NCI-H2227 (cell line): ENCODE measurements at regions not wholly inside any gene's neighbourhood (a gene's known extent, or its start where the extent isn't known, plus 50 kb on each side); places are given as distances from the start of the nearest gene placed in this dataset.
A peak's percentile ranks its signal among the peaks of the same experiment; 100 is the strongest.
"Not testable (repeated sequence)": the region's sequence is repeated elsewhere in the genome, so short reads cannot be mapped to it uniquely, and the experiment has no call there.

ENCODE experiments used
- DNase-seq: peaks from one replicate; lab custom pipeline; 2025; ENCODE audit not compliant: unreplicated experiment; lab: John Stamatoyannopoulos, UW

DNA sequence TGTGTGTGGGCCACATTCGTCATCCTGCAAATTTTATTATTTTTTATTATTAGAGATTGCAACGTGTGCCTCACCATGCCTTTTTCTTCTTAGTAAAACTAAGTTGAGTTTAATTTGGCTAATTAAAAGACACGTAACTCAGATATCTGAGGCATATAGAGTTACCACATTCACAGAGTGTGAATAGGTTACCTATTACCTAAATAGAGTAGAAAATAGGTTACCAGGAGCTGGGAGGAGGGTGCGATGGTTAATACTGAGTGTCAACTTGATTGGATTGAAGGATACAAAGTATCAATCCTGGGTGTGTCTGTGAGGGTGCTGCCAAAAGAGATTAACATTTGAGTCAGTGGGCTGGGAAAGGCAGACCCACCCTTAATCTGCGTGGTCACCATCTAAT lies 116.3 kb upstream of the CARD11 start:
- DNase-seq, result not testable (repeated sequence)

DNA sequence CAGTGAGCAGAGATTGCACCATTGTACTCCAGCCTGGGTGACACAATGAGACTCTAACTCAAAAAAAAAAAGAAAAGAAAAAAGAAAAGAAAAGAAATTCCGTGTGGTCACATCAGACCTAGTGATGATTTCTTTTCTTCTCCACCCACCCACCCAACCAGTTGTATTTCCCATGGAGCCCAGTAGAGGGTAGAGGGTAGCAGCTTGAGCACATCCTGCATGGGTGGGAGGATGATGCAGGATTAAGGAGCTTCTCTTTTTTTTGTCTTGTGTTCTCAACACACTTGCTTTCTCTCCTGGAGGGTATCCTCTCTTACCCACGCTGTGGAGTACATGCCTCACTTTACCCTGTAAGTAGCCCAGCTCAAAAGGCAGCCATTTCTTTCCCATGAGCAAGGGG lies 118.6 kb upstream of the CARD11 start:
- no peak for DNase-seq

DNA sequence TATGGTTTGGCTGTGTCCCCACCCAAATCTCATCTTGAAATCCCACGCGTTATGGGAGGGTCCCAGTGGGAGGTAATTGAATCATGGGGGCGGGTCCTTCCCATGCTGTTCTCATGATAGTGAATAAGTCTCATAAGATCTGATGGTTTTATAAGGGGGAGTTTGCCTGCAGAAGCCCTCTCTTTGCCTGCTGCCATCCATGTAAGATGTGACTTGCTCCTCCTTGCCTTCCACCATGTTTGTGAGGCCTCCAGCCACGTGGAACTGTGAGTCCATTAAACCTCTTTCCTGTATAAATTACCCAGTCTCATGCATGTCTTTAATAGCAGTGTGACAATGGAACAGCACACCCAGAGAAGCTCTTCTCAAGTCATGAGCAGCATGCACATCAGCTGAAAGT lies 119.1 kb upstream of the CARD11 start:
- DNase-seq, result not testable (repeated sequence)

DNA sequence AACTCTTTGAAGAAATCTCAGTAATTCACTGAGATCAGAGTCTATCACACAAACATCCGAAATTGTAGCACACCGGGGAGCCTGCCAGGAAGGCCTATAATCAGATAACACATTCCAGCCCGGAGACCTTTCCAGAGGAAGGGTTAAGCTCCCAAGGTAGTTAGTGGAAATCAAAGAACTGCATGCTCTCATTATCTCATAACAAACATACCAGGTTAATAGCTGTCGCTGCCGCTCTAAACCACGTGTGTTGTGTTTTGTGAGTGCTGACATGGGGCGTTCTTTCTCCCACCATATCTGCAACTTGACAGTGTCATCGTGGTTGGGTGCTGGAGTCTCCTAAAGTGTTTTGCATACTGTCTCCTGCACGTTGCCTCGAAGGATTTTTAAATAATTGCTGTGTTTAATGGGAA lies 120.7 kb upstream of the CARD11 start:
- DNase-seq, result peak; percentile 40

DNA sequence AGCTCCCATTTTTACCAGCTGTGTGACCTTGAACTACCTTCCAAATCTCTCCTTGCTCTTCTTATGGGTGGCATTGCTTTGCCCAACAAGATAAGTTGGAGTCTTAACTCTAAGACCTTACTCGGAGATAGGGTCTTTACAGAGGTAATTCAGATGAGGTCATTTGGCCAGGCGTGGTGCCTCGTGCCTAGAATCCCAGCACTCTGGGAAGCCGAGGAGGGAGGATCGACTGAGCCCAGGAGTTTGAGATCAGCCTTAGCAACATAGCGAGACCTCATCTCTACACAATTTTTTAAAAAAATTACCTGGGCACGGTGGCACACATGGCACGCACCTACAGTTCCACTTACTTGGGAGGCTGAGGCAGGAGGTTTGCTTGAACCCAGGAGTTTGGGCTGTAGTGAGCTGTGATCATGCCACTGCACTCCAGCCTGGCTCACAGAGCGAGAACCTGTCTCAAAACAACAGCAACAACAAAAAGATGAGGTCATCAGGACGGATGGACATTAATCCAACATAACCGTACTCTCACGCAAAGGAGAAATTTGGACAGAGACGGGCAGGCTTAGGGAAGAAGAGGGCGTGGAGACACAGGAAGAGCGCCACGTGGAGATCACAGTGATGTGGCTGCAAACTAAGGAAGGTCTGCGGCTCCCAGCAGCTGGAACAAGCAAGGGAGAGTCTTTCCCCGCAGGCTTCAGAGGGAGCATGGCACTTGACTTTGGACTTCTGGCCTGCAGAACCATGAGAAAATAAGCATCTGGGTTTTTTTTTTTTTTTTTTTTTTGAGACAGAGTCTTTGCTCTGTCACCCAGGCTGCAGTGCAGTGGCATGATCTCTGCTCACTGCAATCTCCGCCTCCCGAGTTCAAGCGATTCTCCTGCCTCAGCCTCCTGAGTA lies 122.3 kb upstream of the CARD11 start:
- no peak for DNase-seq

DNA sequence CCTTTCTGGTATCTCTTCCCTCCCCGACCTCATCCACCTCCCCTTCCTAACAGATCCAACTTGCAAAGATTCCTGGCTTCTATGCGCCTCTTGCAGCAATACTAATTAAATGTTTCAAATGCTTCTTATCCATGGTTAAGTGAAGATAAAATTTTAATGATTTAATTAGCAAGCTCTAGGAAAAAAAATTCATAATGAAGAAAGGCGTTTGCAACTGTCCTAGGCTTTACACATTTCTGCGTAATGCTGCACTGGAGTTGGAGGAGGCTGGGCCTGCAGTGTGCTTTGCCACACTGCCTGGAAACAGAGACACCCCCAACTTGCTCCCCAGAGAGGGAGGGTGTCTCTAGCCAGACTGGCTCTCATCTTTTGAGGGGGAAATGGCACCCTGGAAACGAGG lies 123.9 kb upstream of the CARD11 start:
- no peak for DNase-seq

DNA sequence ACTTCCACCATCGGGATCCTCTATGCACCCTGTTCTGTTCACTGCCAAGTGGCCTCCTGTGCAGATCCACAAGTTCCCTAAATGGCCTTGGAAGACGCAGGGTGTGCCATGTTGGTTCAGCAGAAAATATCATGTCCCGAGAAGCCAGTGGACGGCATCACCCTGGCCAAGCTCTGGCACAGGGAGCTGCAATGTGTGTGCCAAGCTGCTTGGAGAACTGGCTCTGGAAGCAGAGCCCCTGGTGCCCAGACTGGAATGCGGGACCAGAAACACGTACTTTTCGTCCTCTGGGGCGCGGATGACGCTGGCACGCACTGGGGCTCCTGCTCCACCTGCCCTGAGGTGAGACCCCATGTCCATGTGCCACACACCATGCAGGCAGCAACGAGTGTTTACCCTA lies 124.7 kb upstream of the CARD11 start:
- DNase-seq, result no peak

DNA sequence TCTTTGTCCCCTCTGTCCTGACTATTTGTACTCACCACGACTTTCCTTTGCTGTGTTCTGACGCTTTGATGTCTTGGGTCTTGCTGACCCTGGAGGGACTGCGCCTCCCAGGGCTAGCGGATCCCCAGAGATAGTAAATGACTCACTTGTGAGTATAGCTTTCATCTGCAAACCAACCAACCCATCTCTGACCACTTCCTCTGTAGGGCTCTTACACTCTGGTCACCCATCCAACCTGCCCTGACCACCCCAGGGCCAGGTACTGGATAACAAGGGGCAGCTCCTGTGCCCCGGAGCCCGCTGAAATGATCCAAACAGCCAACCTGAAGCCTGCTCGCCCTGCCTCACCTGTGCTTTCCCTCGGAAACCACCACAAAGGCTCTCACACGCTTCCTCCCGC lies 125.2 kb upstream of the CARD11 start:
- no peak for DNase-seq

DNA sequence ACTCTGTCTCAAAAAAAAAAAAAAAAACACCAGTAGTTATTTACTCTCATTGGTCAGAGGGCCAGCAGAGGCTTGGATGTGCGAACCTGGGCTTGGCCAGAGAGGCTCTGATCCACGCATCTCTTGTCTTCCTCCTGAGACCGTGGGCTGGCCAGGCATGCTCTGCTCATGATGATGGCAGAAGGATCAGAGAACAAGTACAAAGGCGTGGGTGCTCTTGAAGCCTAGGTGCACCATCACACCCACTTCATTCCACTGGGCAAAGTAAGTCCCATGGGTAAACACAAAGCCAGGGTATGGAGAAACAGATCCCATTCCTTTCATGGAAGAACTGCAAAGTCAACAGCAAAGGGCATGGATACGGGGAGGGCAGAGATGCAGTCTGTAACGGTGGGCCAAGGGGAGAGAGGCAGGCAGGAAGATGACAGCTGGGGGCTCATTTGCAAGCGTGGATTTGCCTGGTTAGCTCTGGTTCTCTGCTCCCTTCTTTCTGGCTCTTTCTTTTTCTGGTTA lies 128.2 kb upstream of the SDK1 start:
- DNase-seq, result no peak

DNA sequence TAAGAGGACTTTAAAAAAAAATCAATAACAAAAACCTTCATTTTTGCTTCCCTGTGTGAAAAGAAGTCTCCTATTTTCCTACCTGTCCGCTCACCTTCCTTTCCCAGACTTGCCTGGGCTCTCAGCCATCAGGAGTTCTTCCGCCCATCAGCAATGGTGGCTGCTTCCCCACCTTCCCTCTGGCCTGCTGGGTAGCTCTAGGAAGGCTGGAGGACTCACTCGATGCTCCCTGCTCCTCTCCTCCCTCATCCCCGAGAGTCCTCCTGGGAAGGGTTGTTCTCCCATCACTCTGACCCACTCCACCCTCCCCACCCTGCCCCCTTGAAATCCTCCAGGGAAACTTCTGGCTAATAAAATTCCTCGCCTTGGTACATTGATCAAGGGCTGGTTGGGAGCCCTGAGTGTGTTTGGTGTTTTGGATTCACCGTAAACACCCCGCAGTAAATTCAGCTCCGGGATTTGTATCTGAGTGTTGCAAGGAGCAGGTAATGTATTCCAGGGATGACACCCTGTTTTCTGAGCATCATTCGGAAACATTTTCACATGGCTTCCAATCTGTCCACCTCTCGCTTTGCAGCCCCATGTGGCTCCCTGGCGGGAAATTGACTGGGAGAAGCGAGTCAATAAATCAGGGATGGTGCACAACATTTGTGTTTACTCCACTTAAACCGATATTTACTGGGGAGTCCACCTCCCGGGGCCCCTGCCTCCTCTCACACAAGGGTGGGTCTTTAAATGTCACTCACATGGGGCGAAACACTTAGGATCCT lies 126.4 kb upstream of the SDK1 start:
- peak; percentile 70 for DNase-seq

DNA sequence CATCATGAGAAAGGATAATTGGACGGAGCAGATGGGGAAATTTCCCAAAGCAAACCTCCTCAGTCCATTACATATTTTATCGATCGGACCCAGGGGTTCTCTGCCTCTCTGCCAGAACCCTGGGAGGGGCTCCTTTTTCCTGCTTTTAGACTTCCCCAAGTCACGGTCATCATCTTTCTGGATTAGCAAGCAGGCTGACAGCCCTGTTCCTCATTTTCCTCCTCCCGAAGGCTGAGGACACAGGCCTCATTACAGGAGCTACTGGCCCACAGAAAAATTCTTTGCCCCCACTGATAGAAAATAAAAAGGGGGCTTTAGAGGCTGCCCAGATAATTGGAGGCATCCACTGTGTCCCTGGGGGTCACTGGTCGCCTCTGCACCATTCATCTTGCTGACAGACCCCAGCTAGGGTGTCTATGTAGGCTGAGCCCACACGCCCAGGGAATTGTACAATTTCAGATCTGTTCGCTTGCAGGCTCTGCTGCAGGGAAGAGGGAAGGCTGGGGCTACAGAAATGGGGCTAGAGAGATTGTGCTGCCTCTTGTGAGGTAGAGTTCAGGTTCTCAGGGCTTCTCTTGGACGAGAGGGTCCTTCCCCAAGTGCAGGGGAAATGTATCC lies 125.7 kb upstream of the SDK1 start:
- peak; percentile 34 for DNase-seq

DNA sequence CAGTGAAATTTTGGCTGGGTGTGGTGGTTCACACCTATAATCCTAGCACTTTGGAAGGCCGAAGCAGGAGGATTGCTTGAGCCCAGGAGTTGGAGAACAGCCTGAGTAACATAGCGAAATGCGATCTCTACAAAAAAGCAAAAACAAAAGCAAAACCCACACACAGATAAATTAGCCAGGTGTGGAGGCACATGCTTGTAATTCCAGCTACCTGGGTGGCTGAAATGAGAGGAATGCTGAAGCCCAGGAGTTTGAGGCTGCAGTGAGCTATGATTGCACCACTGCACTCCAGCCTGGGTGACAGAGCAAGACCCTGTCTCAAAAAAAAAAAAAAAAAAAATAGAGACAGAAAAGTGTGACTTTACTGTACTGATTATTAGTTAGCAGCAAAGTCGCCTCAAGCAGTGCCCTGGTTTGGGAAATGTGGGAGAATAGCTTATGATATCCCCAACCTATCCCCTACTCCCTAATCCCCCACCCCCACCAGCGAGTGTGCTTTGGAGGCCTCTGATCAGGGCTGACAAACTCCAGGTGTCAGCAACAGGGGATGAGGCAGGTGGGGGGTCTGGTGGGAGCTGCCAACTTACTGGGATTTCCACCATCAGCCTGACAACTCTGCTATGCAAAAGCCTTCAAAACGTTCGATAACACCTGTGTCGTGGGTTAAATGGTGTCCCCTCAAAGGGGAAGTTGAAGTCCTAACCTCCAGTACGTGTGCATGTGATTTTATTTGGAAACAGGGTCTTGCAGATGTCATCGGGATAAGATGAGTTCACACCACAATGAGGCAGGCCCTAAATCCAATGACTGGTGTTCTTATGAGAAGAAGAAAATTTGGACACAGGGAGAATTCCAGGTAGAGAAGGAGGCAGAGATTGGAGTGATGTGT lies 124.7 kb upstream of the SDK1 start:
- DNase-seq, result no peak

DNA sequence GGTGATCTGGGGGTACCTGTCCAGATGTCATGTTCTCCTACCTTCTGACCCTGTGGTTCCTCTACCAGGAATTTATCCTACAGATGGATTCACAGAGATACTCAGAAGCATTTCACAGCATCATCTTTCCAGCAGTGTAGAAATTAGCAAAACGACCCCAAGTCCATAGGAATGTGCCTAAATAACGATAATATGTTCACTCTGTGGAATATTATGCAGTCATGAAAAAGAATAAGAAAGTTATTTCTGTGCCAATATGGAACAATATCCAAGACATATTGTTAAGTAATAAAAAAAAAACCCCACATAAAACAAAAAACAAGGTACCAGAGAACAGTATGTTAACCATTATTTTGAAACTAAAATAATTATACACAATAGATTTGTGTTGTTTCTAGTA lies 123.8 kb upstream of the SDK1 start:
- no peak for DNase-seq

DNA sequence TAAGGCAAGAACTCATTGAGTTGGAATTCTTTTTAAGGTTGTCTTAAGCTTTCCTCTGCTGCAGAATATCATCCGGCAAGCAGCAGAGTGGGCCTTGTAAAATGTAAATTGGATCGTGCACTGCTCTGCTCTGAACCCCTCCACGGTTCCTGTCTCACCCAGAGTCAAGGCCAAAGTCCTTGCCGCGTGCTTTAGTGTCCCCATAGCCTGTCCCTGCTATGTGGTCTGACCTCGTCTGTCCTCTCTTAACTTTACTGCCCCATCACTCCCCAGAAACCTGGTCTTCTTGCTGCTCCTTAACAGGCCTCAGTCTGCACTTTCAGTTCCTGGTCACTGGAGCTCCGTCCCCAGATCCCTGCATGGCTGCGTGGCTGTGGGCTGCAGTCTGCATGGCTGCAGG lies 121.6 kb upstream of the SDK1 start:
- no peak for DNase-seq

DNA sequence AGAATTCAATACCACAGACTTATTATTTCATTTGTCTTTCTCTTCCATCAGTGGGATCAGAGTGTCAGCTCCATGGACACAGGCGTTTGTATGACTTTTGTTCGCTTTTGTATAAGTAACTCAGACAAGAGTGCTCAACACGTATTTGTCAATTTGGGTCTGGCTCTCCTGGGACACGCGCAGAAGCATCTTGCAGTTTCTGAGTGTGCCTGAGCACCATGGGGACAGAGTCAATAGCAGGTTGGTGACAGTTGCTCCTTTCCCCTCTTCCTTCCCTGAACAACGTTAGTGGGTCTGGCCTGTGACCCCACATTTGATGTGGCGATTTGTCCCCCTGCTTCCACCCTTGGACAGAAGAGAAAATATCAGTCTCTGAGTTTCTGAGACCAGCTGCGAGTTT lies 120.4 kb upstream of the SDK1 start:
- DNase-seq, result no peak

DNA sequence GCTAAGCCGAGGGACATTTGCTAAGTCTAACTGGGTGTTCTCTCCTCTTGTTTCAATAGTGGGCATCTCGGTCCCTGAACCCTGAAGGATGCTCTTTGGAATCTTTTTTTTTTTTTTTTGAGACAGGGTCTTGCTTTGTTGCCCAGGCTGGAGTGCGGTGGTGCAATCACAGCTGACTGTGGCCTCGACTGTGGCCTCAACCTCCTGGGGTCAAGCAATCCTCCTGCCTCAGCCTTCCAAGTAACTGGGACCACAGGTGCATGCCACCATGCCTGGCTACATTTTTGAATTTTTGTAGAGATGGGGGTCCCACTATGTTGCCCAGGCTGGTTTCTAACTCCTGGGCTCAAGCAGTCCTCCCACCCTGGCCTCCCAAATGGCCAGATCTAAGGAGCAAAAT lies 119.0 kb upstream of the SDK1 start:
- DNase-seq, result not testable (repeated sequence)

DNA sequence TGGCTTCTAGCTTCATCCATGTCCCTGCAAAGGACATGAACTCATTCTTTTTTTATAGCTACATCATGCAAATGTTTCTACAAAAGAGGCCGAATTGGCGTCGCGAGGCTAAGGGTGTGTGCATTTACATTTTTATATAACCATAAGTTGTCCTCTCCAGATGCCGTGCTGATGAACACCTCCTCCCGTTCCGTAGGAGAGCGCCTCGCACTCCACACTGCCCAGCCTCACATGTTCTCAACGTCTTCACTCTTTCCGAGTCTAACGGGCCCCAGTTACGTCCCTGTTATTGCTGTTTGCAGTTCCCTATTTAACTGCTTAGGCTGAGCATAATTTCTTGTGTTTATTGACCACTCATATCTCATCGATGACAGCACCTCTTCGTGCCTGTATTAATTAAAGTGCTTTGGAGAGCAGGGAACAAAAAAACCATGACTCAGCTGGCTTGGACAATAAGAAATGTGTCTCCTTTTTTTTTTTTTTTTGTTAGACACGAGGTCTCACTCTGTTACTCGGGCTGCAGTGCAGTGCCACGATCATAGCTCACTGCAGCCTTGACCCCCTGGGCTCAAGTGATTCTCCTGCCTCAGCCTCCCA lies 113.5 kb upstream of the SDK1 start:
- no peak for DNase-seq

DNA sequence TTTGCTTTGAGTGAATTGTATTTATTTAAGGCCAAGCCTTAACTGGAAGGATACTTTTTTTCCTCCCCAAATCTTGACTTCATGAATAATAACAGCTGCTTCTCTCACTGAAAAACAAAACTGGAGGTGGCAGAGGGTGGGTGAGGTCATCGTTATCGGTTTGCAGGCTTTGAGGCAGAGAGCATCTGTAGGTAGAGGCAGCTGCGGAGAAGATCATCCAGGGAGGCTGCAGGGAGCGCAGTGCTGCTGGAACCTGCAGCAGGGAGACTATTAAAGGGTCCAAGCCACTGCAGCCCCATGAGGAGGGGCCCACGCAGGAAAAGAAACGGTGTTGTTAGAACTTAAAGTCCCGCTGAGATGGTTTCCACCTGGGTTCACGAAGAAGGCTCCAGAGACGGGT lies 112.1 kb upstream of the SDK1 start:
- no peak for DNase-seq

DNA sequence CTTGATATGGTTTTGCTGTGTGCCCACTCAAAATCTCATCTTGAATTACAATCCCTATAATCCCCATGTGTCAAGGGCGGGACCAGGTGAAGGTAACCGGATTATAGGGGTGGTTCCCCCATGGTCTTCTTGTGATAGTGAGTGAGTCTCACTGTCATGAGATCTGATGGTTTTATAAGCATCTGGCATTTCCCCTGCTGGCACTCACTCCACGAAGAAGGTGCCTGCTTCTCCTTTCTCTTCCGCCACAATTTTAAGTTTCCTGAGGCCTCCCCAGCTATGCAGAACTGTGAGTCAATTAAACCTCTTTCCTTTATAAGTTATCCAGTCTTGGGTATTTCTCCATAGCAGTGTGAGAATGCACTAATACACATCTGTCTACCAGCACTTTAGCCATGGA lies 109.5 kb upstream of the SDK1 start:
- no peak for DNase-seq

DNA sequence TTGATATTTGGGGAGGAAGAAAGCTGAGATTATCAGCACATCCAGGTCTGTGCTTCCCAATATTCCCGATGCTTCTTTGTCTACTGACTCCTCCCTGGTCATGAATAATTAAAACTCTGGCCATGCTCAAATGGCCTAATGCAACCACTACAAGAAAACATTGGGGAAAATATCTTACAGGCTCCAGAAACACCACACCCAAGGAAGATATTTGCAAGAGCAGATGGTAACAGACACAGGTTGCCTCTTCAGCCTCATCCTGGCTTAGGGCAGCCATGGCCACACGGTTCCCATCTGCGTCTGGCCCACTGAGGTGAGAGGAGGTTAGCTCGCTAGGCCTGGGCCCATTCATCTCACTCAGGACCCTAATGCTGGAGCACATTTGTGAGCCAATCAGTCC lies 108.4 kb upstream of the SDK1 start:
- DNase-seq, result no peak
